Bronchial epithelial cell (primary cell): ENCODE measurements at regions not wholly inside any gene's neighbourhood (a gene's known extent, or its start where the extent isn't known, plus 50 kb on each side); places are given as distances from the start of the nearest gene placed in this dataset.

Source experiments
- DNase-seq: peaks from one replicate; pipeline ENCODE4 v3.0.0-alpha.2; 2010; ENCODE audit warnings: low read depth
- FAIRE-seq: peaks from 2 replicates; lab custom pipeline; 2011; peaks lifted over from hg19 to GRCh38; lab: Jason Lieb, UNC
- H3K27me3 ChIP-seq: 2 replicates; pipeline ENCODE4 v1.5.1; 2011; ENCODE audit warnings: low read length; ENCODE audit not compliant: control insufficient read depth, insufficient read depth
- H3K36me3 ChIP-seq: 2 replicates; pipeline ENCODE4 v1.5.1; 2011; ENCODE audit warnings: low read length; ENCODE audit not compliant: control insufficient read depth, insufficient read depth
- H3K4me3 ChIP-seq: 2 replicates; pipeline ENCODE4 v1.5.1; 2011; ENCODE audit warnings: mild to moderate bottlenecking, low read depth, low read length, control low read depth
- CTCF ChIP-seq: IDR thresholded peaks from 2 replicates; pipeline ENCODE4 v1.5.1; 2011; ENCODE audit warnings: mild to moderate bottlenecking, moderate library complexity, low read length, control low read depth, inconsistent platforms; ENCODE audit not compliant: insufficient read depth, severe bottlenecking

DNA sequence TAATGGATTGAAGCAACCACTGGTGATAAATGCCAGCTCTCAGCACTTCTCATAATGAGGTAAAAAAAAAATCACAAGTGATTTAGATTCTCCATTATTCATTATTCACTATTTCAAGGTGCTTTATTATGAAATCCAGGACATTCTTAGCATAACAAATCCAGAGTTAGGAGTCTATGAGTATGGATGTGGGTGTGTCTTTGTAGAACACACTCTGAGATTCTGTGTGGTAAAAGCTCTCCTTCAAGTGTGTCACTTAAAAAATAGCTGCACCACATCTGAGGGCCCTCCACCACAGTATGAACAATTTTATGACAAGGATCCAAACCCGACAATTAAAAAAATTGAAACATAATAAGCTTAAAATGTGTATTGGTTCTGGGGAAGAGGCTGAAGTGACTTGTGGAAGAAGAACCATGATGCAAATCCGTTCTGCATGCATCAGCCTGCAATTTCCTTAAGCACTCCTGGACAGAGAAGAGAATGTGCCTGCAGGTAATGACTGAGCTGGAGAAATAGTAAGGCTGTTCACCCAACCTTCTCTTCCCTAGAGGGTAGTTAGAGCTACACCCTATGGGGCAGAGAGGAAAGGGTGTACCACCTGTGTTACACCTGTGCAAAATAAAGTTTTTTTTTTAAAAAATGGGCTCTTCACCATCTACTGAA, 488.5 kb upstream of the MGAT4C start:
- no peak overlapping the region for H3K4me3 ChIP-seq
- no peak for FAIRE-seq
- DNase-seq: peak; percentile 33
- no peak for TF ChIP-seq CTCF
- no peaks in the 10 kb centered on the region for H3K27me3 ChIP-seq
- no peaks in the 10 kb centered on the region for H3K36me3 ChIP-seq

- H3K4me3 ChIP-seq: no peak overlapping the region
- no peak for TF ChIP-seq CTCF
- no peaks in the 10 kb centered on the region for H3K36me3 ChIP-seq
- no peaks in the 10 kb centered on the region for H3K27me3 ChIP-seq
- FAIRE-seq (no peak), DNase-seq (no peak)
Observed at GRCh38 chr12:86743875-86744536, 487.8 kb upstream of the MGAT4C start.

- Histone ChIP-seq H3K36me3 (no peaks in the 10 kb centered on the region), H3K4me3 (no peak overlapping the region), H3K27me3 (no peaks in the 10 kb centered on the region)
- no peak for TF ChIP-seq CTCF
- FAIRE-seq (no peak), DNase-seq (no peak)
Observed at GRCh38 chr12:86741531-86741930, 485.3 kb upstream of the MGAT4C start.

GRCh38 chr12:86735851-86736250, 479.7 kb upstream of the MGAT4C start:
- H3K36me3 ChIP-seq: no peaks in the 10 kb centered on the region
- no peak overlapping the region for H3K4me3 ChIP-seq
- H3K27me3 ChIP-seq: no peaks in the 10 kb centered on the region
- TF ChIP-seq CTCF: no peak
- no peak for DNase-seq
- no peak for FAIRE-seq

- FAIRE-seq: no peak
- Histone ChIP-seq H3K27me3 (no peaks in the 10 kb centered on the region), H3K4me3 (no peak overlapping the region), H3K36me3 (no peaks in the 10 kb centered on the region)
- TF ChIP-seq CTCF: no peak
- no peak for DNase-seq
Observed at GRCh38 chr12:86735072-86735471, 478.9 kb upstream of the MGAT4C start.
